HAP-1 (cell line): ENCODE measurements at regions not wholly inside any gene's neighbourhood (a gene's known extent, or its start where the extent isn't known, plus 50 kb on each side); places are given as distances from the start of the nearest gene placed in this dataset.

Source experiments
- DNase-seq, 2 experiments: peaks; one replicate each; pipeline ENCODE4 v3.0.0-alpha.2; 2016 to 2020; ENCODE audit warnings: low spot score in 2 of 2
- H3K27me3 ChIP-seq: fragments of 250-450 bp; sonication (Bioruptor Pico); 2 replicates; pipeline ENCODE4 v1.5.1; 2020; ENCODE audit warnings: low read depth, mild to moderate bottlenecking, moderate library complexity
- H3K36me3 ChIP-seq: fragments of 250-450 bp; sonication (Bioruptor Pico); replicated peaks from 2 replicates; pipeline ENCODE4 v1.5.1; 2020; ENCODE audit warnings: mild to moderate bottlenecking
- H3K4me1 ChIP-seq: fragments of 250-450 bp; sonication (Bioruptor Pico); 2 replicates; pipeline ENCODE4 v1.5.1; 2020; ENCODE audit warnings: mild to moderate bottlenecking
- H3K4me3 ChIP-seq: fragments of 250-450 bp; sonication (Bioruptor Pico); 2 replicates; pipeline ENCODE4 v1.5.1; 2020; ENCODE audit warnings: mild to moderate bottlenecking, moderate library complexity
- H3K9me3 ChIP-seq: fragments of 250-450 bp; sonication (Bioruptor Pico); 2 replicates; pipeline ENCODE4 v1.5.1; 2020; ENCODE audit warnings: mild to moderate bottlenecking, moderate library complexity
- in situ Hi-C: fragments of 300-500 bp; cut with MboI; formaldehyde crosslinking; loops from 3 replicates; pipeline ENCODE4 v1.14.3; 2020; ENCODE audit warnings: low sequenced_read_pairs, inconsistent platforms, mixed read lengths

DNA sequence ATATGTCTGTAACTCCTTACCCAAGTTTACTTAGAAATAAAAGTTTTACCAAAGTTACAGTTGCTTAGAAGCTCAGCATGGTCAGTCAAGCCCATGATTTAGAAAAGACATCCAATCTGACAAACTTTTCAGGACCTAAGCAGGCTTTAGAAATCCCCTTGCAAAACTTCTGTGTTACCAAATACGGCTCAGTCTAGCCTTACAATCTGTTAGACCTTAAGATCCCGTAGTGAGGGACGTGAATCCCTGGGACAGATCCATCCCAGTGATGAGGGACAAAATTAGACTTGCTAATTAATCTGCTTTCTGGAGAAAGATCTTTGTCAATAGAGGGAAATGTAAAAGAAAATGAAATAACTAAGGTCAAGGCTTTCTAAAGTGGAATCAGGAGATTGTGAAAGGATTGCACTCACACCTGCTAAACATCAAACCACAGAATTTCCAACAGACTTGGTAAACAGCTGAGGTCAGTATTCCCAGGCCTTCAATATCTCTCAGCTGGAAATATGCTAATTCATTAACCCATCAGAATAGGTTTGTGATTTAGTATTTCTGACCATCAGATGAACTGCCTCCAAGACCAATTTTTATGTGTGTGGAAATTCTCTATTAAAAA is 375.3 kb downstream of the DUSP10 start:
- DNase-seq = no peak
- Histone ChIP-seq H3K4me3 (no peak overlapping the region), H3K9me3 (no peaks in the 10 kb centered on the region), H3K27me3 (no peaks in the 10 kb centered on the region), H3K4me1 (no peaks in the 10 kb centered on the region), H3K36me3 (no peaks in the 10 kb centered on the region)
- in situ Hi-C loops = no loop called here

DNA sequence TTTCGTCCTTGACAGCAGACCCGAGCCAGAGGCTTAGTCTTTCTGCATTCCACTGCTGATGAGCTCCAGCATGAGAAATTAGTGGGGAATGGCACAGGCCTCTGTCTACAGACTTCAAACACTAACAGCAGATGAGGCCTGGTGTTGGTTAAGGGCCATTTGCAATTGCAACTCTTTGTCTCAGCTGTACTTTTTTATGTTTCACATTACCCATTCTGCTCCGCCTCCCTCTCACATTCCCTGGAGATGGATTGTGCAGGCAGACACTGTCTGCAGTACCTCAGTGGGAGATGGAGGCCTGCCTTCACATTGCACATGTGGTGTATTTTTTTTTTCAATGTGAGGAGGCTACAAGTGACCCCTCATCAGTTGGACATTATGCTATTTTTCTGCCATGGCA is 370.2 kb downstream of the DUSP10 start:
- Histone ChIP-seq H3K36me3 (no peaks in the 10 kb centered on the region), H3K9me3 (no peaks in the 10 kb centered on the region), H3K4me3 (no peak overlapping the region), H3K27me3 (no peaks in the 10 kb centered on the region), H3K4me1 (no peaks in the 10 kb centered on the region)
- no peak for DNase-seq
- in situ Hi-C loops = no loop called here

DNA sequence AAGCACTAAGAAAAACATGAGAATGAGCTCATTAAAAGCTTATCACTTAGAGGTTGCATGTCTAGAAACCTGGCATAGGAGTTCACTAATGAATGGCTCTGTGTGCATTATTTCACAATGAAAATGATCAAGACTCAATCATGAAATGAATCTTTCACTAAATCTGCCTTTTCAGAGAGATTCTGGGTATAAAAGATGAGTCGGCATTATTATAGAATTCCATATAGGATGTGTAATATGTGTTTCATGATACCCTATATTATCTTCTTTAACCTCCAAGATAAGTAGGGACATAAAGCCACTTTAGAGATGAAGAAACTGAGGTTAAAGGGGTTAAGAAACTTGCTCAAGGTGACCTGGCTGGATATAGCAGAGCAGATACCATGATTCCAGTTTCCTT is 368.1 kb downstream of the DUSP10 start:
- H3K36me3 ChIP-seq = no peaks in the 10 kb centered on the region

DNA sequence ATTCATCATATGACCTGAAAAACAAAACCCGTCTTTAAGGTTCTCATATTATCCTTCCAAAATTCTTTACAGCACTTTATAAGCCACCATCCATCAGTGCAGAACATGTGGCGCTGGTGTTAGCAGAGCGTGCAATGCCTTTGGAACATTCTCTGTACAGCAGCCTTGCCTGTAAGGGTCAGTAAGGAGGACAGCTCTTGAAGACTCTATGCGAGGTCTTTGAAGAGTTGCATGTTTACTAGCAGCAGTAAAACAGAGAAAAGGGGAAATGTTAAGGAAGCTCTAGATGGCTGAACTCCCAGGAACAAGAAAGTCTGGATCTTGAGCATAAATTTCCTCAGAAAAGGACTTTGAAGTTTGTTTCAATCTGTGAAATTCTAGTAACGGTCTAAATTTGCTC is 365.6 kb downstream of the DUSP10 start:
- no peak for DNase-seq
- H3K9me3 ChIP-seq = no peaks in the 10 kb centered on the region

More for the DNA sequence above, 368.1 kb downstream of the DUSP10 start:
- H3K4me1 ChIP-seq = no peaks in the 10 kb centered on the region
- no peaks in the 10 kb centered on the region for H3K27me3 ChIP-seq
- DNase-seq = no peak
- in situ Hi-C loops = no loop called here
- H3K4me3 ChIP-seq = no peak overlapping the region
- no peaks in the 10 kb centered on the region for H3K9me3 ChIP-seq

DNA sequence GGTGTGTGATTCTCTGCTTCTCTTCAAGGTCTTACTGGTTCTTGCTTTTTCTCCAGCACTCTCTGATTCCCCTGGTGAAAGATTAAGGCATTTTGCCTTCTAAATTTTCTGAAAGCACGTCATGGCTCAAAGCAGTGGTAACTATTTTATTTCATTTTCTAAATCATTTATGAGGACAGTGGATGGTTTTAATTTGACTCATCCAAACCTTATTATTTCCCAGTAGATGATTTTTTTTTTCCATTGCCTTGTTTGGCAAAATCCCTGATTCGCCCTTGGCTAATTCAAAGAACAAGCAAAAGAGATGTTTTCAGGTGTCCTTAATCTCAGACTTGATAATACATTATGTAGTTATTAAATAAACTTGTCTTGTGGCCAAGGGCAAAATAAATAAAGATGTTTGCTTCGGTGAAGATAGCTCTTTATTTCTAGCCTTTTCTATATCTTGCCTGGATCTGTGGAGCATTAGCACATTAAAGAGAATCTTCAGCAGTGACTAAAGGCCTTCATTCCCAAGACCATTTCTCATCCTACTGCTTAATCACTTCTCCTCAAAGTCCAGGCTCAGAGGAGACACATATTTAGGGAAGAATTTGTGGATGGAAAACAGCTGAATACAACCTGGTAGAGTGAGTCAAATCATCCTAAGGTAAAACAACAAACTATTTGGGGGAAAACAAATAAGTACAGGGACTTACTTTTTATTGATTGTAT is 359.8 kb downstream of the DUSP10 start:
- no peaks in the 10 kb centered on the region for H3K36me3 ChIP-seq
- in situ Hi-C loops = no loop called here
- no peaks in the 10 kb centered on the region for H3K9me3 ChIP-seq
- H3K27me3 ChIP-seq = no peaks in the 10 kb centered on the region
- H3K4me3 ChIP-seq = no peak overlapping the region
- DNase-seq = no peak
- no peaks in the 10 kb centered on the region for H3K4me1 ChIP-seq

More for the DNA sequence above, 365.6 kb downstream of the DUSP10 start:
- H3K27me3 ChIP-seq = no peaks in the 10 kb centered on the region
- H3K36me3 ChIP-seq = no peaks in the 10 kb centered on the region
- in situ Hi-C loops = no loop called here
- H3K4me3 ChIP-seq = no peak overlapping the region
- no peaks in the 10 kb centered on the region for H3K4me1 ChIP-seq

DNA sequence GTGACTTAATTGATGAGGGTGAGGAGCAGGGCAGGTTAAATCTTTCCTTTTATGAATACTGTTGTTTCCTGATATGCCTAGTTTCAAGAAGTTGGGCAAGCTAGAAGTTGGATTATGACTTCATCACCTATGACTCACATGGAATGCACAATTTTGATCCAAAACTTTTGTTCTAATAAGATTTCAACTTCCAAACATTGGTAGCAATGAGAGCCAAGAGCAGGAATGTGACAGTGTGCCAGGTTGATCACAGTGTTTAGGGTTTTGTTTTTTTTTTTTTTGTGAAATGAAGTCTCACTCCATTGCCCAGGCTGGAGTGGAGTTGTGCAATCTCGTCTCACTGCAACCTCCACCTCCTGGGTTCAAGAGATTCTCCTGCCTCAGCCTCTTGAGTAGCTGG is 349.4 kb downstream of the DUSP10 start:
- H3K36me3 ChIP-seq = no peaks in the 10 kb centered on the region
- no peak for DNase-seq
- no peaks in the 10 kb centered on the region for H3K4me1 ChIP-seq
- H3K4me3 ChIP-seq = no peak overlapping the region
- in situ Hi-C loops = no loop called here
- no peaks in the 10 kb centered on the region for H3K27me3 ChIP-seq
- H3K9me3 ChIP-seq = no peaks in the 10 kb centered on the region

DNA sequence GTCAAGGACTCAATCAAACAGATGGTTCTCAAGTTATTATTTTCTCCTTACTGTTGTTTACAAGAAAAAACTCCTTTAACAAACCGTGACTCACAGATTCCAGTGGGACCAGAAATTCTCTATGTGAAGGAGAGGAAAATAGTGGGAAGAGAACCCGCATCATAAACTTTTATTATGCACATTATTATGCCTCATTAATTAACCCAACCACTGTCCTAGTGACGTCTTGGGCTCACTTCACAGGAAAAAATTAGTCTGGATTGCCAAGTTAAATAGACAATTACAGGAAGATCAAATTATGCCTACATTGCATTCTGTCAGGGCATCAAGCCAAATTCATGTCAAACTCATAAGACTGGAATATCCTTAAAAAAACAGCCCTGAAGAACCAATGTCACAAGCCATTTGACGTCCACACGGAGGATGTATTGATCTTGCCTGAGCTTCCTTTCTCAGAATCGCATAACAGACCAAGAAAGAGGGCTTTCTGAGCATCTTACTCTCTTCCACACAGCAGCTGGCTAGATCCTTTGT is 347.8 kb downstream of the DUSP10 start:
- Histone ChIP-seq H3K9me3 (no peaks in the 10 kb centered on the region), H3K36me3 (no peaks in the 10 kb centered on the region), H3K27me3 (no peaks in the 10 kb centered on the region), H3K4me1 (no peaks in the 10 kb centered on the region), H3K4me3 (no peak overlapping the region)
- no peak for DNase-seq
- in situ Hi-C loops = no loop called here

DNA sequence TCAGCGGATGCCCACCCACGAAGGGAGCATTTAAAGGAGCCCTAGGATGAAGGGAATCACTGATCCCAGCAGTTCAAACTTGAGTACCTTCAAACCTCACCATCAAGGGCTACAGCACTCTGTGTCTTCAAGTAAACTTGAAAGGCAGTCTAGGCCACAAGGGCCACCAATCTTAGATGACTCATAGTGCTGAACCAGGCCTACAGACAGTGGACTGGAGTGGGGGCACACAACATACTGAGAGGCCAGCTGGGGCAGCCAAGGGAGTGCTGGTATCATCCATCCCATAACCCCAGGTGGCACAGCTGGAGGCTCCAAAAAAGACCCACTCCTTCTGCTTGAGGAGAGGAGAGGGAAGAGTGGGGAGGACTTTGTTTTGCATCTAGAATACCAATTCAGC is 345.4 kb downstream of the DUSP10 start:
- no peak overlapping the region for H3K4me3 ChIP-seq
- no peaks in the 10 kb centered on the region for H3K4me1 ChIP-seq
- in situ Hi-C loops = no loop called here
- H3K36me3 ChIP-seq = no peaks in the 10 kb centered on the region
- DNase-seq = no peak
- H3K27me3 ChIP-seq = no peaks in the 10 kb centered on the region
- no peaks in the 10 kb centered on the region for H3K9me3 ChIP-seq

DNA sequence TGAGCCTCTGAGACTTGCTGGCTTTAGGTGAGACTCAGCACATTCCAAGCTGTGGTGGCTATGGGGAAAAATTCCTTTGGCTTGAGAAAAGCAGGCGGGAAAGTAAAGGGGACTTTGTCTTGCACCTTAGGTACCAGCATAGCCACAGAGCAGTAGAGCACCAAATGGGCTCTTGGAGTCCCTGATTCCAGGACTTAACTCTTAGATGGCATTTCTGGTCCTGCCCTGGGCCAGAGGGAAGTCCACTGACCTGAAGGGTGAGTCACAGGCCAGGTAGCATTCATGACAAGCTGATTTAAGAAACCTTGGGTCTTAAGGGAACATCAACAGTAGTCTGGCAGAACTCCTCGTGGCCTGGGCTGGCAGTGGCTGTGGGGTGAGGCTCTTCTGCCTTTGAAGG is 344.7 kb downstream of the DUSP10 start:
- no peaks in the 10 kb centered on the region for H3K9me3 ChIP-seq
- no peaks in the 10 kb centered on the region for H3K36me3 ChIP-seq
- no peak overlapping the region for H3K4me3 ChIP-seq
- H3K27me3 ChIP-seq = no peaks in the 10 kb centered on the region
- H3K4me1 ChIP-seq = no peaks in the 10 kb centered on the region
- DNase-seq = no peak
- in situ Hi-C loops = no loop called here

DNA sequence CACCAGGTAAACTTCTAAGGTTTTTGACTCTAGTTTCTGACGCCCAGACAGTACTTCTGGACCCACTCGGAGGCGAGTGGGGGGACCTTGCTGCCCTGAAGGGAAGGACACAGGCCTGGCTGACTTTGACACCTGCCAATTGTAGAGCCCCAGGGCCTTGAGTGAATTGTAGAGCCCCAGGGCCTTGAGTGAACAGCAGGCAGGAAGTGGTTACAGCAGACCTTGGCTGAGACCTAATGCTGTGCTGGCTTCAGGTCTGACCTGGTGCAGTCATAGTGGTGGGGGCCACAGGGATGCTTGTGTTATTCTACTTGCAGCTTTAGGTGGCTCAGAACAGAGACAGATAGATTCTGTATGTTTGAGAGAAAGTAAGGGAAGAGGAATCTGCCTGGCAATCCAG is 344.3 kb downstream of the DUSP10 start:
- DNase-seq = no peak
- H3K9me3 ChIP-seq = no peaks in the 10 kb centered on the region
- in situ Hi-C loops = no loop called here
- H3K27me3 ChIP-seq = no peaks in the 10 kb centered on the region
- no peaks in the 10 kb centered on the region for H3K36me3 ChIP-seq
- H3K4me3 ChIP-seq = no peak overlapping the region
- H3K4me1 ChIP-seq = no peaks in the 10 kb centered on the region

DNA sequence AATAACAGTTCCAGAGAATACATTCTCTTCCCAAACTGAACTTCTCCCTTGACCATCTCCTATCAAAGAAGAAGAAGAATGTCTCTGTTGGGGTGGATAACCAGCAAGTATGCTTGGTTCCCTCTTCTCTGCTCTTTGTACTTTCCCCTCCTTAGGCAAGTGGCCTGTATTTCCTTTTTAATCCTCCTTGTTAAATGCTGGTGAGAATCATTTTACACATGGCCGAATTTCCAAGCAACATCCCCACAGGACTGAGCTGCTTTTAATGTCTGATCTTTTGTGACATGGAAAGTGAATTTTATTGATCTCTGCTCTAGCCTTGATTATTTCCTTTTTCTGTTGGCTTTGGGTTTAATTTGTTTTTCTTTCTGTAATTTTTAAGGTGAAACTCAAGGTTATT is 336.7 kb downstream of the DUSP10 start:
- Histone ChIP-seq H3K4me1 (no peaks in the 10 kb centered on the region), H3K27me3 (no peaks in the 10 kb centered on the region), H3K4me3 (no peak overlapping the region), H3K36me3 (no peaks in the 10 kb centered on the region), H3K9me3 (no peaks in the 10 kb centered on the region)
- DNase-seq = no peak
- in situ Hi-C loops = no loop called here

DNA sequence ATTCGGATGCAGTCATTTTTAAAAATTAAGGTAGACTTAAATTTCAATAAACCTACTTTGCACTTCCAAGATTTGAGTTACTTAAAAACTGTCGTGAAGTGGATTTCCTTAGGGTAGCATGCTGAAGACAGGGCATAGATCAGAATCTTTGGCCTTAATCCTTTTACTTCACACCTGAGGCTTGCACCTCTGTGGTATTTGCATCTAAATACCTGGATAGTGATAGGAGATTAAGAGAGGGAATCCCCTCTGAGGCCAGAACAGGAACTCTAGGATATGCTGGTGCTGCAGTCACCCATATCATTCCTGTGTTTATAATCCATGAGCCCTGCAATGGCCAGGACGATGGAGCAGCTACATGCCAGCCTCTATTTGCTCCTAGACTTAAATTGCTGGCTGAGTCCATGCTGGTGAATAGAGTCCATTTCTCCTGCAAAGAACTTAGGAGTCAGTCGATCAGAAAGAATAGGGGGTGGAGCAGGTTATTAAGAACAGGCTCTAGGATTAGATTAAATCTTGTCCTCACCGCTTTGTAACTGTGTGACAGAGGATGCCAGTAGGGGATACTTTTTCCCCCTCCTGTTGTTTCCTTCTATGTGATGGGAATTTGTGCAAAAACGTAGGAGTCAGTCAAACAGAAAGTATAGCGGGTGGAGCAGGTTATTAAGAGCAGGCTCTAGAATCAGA is 333.6 kb downstream of the DUSP10 start:
- Histone ChIP-seq H3K4me1 (no peaks in the 10 kb centered on the region), H3K27me3 (no peaks in the 10 kb centered on the region), H3K9me3 (no peaks in the 10 kb centered on the region), H3K36me3 (no peaks in the 10 kb centered on the region), H3K4me3 (no peak overlapping the region)
- DNase-seq = no peak
- in situ Hi-C loops = no loop called here

DNA sequence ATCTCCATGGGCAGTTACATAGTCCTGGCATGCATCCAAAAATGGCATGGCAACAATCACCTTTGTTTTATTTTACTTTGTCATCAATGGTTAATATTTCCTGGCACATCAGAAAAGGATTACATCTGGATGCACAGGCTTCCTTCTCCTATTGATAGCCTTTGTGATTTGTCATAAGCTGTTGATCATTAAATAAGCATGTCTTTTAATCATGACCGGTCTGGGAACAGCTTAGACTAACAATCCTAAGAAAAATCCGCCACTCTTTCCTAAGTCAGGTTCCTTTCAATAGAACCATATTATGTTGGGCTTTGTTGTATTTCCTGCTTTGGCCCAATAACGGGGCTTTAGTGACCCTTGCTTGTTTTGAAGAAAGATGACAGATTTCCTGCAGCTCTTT is 330.6 kb downstream of the DUSP10 start:
- Histone ChIP-seq H3K36me3 (no peaks in the 10 kb centered on the region), H3K27me3 (no peaks in the 10 kb centered on the region), H3K4me1 (no peaks in the 10 kb centered on the region), H3K9me3 (no peaks in the 10 kb centered on the region), H3K4me3 (no peak overlapping the region)
- DNase-seq = no peak
- in situ Hi-C loops = no loop called here
